Left lobe of liver (tissue), 2 donors: ENCODE measurements at regions not wholly inside any gene's neighbourhood (a gene's known extent, or its start where the extent isn't known, plus 50 kb on each side); places are given as distances from the start of the nearest gene placed in this dataset.
A peak's percentile ranks its signal among the peaks of the same experiment; 100 is the strongest.
"Not testable (repeated sequence)": the region's sequence is repeated elsewhere in the genome, so short reads cannot be mapped to it uniquely, and the experiment has no call there.

Experiments
- ATAC-seq: fragments of 200-7000 bp; cut with Tn5 transposase; one replicate; pipeline ENCODE4 v1.9.1; 2020; ENCODE audit warnings: mild to moderate bottlenecking, moderate library complexity
- DNase-seq: peaks from one replicate; pipeline ENCODE4 v3.0.0-alpha.2; 2020; ENCODE audit warnings: low spot score
- donor health status: DM: no; HTN: no; CAD: no; lungs with moderate emphysema.
- donor health status: DM: no; HTN: yes; CAD: no.

DNA sequence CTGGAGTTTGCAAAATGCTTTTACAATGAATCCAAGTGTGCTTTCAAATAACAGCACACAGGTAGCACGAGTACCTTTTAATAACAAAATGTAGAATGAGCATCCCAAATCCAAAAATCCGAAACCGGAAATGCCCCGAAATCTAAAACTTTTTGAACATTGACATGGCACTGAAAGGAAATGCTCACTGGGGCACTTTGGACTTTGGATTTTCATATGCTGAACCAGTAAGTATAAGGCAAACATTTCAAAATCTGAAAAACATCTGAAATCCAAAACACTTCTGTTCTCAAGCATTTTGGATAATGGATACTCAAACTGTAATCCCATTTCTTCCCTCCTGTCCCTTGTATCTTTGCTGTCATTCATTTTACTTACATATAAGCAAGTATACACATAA is 50.1 kb downstream of the GCNT4 start:
- ATAC-seq = peak; percentile 55
- no peak for DNase-seq

DNA sequence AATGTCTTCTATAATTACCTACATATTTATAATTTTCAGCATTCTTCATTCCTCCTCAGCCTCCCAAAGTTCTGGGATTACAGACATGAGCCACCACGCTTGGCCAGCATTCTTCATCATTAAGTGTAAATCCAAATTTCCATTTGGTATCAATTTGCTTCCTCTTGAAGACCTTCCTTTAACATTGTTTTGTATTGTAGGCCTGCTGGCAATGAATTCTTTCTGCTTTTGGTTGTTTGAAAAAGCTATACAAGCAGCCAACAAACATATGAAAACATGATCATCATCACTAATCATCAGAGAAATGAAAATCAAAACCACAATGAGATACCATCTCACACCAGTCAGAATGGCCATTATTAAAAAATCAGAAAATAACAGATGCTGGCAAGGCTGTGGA is 56.4 kb downstream of the GCNT4 start:
- DNase-seq (no peak), ATAC-seq (no peak)

DNA sequence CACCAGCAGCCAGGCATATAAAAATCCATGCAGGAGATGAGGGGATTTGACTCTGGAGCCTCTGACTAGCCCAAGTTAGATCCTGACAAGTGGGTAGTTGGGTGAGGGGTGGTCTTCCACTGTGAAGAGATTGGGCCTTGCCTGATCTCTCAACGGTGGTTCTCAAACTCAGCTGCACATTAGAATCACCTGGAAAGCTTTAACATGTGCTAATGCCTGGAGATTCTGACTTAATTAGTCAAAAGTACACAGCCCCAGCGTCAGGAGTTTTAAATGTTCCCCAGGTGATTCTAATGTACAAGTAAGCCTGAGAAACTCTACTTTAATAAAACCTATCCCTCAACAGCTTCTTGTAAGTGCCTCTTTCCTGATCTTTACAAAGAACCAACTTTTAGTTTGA is 57.5 kb downstream of the GCNT4 start:
- DNase-seq (no peak), ATAC-seq (no peak)

DNA sequence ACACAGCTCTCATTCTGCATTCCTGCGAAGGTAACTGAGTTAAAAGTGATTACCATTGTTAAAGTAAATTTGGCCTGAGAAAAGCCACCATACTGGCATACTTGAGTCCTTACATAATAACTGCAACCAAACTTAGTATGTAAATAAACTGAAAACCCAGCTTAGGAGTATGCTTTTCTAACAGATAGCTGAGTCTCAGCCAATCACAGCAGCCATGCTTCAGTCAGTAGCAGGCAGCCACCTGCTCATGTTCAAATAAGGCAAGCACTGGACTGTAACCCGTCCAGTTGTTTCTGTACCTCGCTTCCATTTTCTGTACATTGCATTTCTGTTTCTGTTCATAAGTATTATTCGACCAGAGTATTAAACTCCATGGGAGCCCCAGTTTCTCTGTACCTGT is 58.6 kb downstream of the GCNT4 start:
- ATAC-seq (no peak), DNase-seq (no peak)

DNA sequence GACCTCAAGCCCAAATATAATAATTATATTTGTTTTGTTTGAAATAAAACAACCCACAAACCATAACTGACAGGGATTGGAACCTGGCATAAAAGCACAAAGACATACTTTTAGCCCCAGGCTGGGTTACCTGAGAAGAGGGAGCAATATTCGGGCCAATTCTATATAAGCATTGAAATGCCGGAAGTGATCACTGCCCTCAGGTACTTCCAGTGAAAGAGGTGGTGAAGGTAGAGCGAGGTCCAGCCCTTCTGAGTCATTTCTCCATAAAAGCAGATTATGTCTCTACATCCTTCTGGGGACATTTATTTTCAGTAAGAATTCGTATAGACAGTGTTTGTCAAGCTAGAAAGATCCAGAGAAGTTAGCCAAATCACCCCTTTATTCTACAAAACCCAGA is 59.6 kb downstream of the GCNT4 start:
- DNase-seq (no peak), ATAC-seq (no peak)

DNA sequence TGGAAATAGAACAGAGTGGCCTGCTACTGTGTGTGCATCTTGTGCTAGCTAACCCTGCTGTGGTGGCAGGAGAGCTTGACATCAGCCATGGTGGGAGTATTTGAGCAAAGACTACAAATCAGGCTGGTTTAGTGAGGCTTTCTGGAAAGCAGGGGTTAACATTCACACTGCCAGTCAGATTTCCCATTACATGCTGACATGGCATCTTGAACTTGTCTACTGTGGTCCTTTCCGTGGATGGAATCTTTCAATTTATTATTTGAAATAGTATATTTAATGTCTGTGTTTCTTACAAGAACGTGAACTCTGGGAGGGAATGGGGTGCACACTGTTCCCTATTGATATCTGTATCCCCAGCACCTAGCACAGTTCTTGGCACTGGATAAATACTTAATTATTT is 60.8 kb downstream of the GCNT4 start:
- ATAC-seq (no peak), DNase-seq (no peak)

DNA sequence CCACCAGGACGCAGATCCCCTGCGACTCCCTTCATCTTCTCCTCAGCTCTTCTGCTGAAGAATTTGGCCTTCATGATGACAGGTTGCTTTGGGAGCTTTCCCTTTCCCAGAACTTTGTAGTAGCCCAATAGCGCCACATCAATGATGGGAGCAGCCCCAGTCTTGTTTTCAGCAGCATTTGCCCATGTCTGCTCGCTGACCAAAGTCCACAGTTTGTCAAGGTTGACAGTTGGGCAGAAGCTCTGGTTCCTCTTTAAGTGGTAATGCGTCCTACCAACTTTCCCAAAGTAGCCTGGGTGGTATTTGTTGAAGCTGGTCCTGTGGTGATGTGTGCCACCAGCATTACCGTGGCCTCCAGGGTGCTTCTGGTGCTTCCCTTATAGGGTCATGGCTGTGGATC is 62.2 kb downstream of the GCNT4 start:
- ATAC-seq = no peak
- DNase-seq = no peak

DNA sequence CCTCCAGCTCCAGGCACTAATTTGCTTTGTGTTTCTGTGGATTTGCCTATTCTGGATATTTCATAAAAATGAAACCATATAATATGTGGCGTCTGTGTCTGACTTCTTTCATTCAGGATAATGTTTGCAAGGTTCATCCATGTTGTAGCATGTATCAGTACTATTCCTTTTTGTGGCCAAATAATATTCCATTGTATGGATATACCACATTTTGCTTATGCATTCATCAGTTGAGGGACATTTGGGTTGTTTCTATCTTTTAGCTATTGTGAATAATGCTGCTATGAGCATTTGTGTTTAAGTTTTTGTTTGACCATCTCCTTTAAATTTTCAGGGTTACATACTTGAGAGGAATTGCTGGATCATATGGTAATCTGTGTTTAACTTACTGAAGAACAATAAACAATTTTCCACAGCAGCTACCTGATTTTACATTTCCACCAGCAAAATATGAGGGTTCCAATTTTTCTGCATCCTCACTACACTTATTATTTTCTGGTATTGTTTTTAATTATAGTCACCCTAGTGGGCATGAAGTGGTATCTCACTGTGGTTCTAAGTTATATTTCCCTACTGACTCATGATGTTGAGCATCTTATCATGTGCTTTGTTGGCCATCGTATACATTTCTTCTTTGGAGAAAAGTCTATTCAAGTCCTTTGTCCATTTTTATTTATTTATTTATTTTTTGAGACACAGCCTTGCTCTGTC is 63.9 kb downstream of the GCNT4 start:
- DNase-seq = no peak
- no peak for ATAC-seq

DNA sequence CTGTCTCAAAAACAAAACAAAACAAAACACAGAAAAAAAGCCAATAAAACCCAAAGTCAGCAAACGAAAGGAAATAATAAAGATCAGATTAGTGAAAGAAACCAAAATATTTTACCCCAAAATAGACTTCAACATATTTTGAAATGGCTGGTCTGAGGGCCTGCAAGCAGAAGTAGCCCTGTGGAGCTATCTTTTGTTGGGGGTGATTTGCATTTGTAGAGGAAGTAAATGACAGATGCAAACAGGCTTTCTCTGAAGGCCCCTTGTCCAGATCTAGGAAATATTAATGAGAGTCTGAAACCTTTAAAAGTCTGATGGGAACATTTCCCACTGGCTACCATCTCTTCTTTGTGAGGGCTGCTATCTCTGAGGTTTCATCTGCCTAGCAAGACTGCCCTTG is 74.0 kb downstream of the GCNT4 start:
- ATAC-seq (no peak), DNase-seq (no peak)

DNA sequence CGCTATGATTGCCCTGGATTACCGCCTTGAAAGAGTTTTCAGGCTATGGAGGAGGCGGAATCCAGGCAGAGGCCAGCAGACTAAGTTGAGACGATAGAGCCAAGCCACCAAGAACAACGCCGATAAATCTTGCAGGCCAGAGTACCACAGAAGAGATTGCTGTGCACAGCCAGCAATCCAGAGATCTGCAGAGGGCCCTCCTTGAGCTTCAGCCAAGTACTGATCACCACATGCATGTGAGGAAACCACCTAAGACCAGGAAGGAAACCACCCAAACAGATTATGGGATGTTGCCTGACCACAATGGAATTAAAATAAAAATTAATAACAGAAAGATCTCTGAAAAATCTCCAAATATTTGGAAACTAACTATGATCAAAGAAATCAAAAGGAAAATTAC is 74.9 kb downstream of the GCNT4 start:
- DNase-seq = no peak
- no peak for ATAC-seq

DNA sequence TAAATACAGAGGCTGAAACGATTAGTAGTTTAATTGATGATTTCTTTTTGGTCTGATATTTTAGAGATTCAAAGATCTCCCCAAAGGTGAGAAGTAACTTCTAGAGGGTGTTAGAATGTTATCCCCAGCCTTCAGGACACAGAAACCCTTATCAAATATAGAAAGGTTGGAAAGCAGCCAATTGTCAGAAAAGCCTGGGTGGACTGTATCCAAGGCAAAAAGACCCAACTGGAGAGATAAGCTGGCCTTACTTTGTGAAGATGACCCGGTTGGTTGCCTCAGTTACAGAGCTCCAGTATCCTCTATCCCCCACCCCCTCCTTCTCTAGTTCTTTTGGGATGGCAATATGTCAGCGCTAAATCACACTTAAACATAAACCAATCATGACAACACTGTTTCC is 75.7 kb downstream of the GCNT4 start:
- DNase-seq (no peak), ATAC-seq (no peak)

DNA sequence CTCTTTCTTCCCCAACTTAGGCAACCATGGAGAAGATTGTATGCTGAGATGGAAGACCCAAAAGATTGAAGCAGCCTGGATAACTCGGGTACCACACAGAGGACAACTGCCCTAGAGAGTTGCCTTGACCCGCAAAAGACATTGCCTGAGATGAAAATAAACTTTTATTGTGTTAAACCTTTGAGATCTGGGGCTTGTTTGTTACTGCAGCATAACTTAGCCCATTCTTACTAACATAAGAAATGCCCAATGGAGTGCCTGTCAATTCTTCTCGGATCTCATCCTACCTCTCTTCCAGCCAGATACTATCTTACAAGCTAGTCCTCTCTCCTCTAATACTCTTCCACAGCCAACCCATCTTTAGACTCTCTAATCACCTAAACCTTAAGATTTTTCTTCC is 76.8 kb downstream of the GCNT4 start:
- no peak for DNase-seq
- ATAC-seq = no peak

DNA sequence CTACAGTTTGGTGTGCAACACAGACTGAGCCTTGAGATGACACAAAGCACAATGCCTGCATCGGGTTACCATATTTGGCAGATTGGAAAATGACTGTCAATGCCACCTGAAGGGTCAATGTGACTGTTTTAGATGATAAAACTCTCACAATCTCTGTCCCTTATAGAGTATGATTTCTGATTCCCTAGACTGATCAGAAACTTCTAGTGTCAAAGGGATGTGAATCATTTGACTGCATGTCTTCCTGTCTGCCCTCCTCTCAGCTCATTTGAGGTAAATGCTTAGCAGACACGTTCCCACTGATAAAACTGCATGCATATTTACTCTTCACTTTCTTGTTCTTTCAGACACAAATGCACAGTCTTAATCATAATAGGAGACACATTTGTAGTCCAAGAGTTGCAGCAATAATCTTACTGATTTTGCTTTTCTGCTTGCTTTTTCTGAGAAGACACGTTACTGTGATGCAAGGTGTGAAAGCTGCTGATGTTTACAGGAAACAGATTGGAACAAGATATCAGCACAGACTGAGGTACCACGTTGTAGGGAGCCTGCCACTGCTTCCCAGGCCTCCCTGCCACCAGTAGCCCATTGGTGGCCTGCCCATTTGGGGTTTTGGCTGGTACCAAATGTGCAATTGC is 77.8 kb downstream of the GCNT4 start:
- DNase-seq (no peak), ATAC-seq (no peak)

DNA sequence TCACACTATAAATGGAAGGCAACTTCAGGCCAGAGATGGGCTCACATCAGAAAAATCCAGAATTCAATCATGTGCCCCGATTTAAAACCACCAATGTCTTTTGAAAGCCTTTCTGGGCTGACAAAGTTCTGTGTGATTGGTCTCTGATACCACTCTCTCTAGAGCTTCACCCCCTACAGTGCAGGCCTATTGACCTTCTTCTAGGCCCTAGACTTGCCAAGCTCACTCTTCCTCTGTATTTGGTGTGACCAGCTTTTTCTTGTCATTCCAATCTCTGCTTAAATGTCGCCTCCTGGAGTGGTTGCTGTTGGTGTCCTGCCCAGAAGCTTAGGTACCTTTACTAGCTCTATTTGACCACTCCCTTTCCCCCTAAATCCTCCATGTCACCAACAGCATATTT is 78.7 kb downstream of the GCNT4 start:
- no peak for DNase-seq
- ATAC-seq = no peak

DNA sequence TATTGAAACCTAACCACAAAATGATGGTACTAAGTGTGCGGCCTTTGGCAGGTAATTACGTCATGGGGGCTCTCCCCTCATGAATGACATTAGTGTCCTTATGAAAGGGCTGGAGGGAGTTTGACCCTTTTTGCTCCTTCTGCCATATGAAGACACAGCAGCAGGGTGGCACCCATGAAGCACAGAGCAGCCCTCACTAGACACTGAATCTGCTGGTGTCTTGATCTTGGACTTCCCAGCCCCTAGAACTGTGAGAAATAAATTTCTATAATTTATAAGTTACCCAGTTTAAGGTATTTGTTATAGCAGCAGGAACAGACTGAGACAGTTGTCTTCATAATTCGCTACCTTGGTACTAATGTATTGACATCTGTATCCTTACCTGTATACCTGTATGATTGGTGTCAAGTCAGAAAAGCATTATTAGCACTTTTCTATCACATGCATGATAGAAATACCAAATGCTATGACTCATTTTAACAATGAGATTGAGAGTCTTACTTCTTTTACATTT is 80.4 kb downstream of the GCNT4 start:
- DNase-seq (no peak), ATAC-seq (no peak)

DNA sequence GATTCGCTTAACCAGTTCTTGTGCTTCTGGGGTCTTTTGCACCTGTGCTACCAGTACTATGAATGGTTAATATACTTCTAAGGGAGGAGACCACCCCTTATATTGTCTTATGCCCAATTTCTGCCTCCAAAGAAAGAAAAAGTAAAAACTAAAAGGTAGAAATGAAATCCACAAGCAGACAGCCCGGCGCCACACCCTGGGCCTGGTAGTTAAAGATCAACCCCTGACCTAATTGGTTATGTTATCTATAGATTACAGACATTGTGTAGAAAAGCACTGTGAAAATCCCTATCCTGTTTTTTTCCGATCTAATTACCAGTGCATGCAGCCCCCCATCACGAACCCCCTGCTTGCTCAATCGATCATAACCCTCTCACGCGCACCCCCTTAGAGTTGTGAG is 81.5 kb downstream of the GCNT4 start:
- ATAC-seq, DNase-seq: not testable (repeated sequence)

DNA sequence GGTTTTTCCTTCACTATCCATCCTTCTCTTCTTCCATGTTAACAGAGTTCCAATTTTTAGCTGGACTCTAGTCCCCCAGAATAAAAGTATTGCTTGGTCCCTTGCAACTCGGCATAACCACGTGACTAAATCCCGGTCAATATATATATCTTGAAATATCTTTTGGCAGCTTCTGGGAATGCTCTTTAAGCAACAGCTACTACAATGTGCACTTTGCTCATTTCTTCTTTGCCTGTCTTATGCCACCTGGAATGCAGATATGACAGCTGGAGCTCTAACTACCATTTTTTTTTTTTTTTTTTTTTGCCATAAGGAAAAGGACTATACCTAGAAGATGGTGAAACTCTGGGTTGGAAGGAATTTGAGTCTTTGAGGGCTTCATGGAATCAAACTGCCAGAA is 82.6 kb downstream of the GCNT4 start:
- DNase-seq (no peak), ATAC-seq (no peak)

DNA sequence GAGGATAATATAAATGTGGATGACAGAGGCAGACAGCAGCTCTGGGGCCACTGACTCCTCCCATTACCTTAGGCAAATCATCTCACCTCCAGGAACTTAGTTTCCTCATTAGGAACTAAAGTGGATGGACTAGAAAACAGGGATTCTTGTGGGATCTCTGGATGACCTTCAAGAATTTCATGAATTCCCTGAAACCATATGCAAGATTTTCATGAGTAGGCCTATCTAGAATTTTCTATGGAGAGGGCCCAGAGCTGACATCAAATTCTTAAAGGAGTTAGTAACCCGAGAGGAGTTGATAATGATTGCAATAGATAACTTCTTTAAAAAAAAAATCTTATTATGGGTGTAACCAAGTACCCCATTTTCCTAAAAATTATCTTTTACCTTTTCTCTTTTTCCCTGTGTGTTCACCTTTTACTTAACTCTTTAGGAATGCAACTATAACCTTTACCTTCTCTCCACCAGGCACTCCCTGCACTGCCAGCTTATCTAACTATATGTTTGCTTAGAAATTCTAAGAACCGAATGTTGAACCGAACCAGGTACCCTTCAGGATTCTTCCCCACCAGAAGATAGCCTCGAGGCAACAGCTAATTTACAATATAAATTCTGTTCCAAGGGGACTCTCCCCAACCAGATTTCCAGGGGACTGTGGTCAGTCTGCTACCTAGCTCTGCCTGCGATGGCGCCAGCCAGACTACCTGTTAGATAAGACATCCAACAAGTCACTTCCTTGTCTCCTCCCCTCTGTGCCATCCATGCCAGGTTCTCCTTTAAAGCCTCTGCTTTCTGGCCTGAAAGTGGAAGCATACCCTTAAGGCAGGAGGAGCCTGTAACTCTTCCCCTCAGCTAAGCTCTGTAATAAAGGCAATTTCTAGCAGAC is 86.0 kb downstream of the GCNT4 start:
- DNase-seq (no peak), ATAC-seq (no peak)

DNA sequence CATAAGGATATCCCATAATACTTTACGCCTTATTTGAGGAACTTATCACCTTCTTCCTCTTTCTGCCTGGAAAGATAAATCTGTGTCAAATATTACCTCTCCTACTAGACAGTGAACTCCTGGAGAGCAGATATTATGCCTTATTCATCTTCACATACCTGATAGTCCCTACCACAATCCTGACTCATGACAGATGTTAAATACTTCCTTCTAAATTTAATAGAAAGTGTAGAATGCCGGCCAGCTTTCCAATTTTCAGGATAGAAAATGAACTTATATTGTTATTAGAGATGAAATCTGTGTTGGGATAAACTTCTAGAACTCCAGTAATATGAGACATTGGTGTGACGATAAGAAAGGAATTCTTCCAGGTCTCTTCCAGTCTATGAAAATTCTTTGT is 89.0 kb downstream of the GCNT4 start:
- ATAC-seq = no peak
- no peak for DNase-seq

DNA sequence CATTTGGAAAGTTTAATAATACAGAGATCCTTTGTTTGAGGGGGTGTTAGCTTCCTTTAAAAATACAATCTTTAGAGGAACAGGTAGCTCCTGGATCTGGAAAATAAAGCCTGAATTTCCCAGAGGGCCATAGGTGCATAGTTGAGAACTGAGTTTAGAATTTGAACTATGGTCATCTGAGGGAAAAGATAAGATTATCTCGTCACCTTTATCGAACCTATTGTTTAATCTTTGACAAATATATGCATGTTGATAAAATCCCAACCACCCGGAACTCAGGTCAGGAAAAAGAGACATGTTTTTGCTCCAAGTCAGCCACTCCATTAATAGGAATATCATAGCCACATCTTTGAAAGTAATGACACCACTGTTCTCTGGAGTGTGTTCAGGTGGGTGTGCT is 91.7 kb upstream of the FAM169A start:
- no peak for DNase-seq
- no peak for ATAC-seq

DNA sequence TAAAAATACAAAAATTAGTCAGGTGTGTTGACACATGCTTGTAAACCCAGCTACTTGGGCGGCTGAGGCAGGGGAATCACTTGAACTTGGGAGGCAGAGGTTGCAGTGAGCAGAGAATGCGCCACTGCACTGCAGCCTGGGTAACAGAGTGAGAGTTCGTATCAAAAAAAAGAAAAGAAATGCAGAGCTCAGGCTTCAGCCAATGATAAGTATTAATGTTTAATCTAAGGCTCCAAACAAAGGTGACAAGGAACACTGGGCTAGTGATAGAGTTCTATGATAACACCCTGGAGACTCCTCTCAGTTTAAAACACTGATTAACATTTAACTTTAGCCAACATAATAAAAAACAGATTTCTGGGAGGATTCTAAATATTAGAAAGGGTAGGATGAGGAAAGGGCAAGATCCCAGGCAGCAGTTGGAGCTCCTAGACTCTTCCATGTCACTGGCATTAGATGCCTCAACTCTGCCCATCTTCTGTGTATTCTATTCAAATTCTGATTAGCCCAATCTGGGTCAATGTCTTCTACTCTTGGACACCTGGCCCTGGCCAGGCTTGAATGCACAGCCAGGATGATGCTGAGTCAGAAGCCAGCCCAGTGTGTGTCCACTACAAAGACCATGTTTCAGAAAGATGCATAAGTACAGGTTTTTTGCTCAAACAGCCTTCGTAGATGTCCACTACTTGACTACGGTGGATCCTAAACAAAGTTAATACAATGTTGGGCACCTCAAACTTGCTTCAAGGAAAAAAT is 91.0 kb upstream of the FAM169A start:
- peak; percentile 17 for ATAC-seq
- no peak for DNase-seq
